GM12878 (cell line): ENCODE measurements at regions not wholly inside any gene's neighbourhood (a gene's known extent, or its start where the extent isn't known, plus 50 kb on each side); places are given as distances from the start of the nearest gene placed in this dataset.

Source experiments
- ATAC-seq: fragments of 200-7000 bp; cut with Tn5 transposase; 3 replicates; pipeline ENCODE4 v1.9.1; 2020; ENCODE audit warnings: mild to moderate bottlenecking, moderate library complexity
- BruUV-seq: library from RNA; stranded (reverse); fragments of 400-500 nt; replicated peaks from 2 replicates; lab custom pipeline; 2021; lab: Mats Ljungman, UMichigan
- CTCF ChIA-PET: fragments of 300-600 bp; sonication (Branson Sonifier 250); formaldehyde crosslinking; extraction: SDS; loops from one replicate; lab custom pipeline; 2021; ENCODE audit warnings: inconsistent platforms; lab: Yijun Ruan, JAX
- POLR2A ChIA-PET: fragments of 350-600 bp; formaldehyde crosslinking; extraction: SDS; loops from one replicate; lab custom pipeline; 2021; ENCODE audit warnings: inconsistent platforms; lab: Charles Lee
- RAD21 ChIA-PET: fragments of 300-600 bp; sonication (Branson Sonifier 250); formaldehyde crosslinking; loops from one replicate; lab custom pipeline; 2023; ENCODE audit warnings: antibody characterized with exemption; ENCODE audit not compliant: unreplicated experiment; lab: Charles Lee
- SMC1A ChIA-PET: fragments of 300-600 bp; sonication (Branson Sonifier 250); formaldehyde crosslinking; loops from one replicate; lab custom pipeline; 2023; ENCODE audit not compliant: unreplicated experiment, uncharacterized antibody; lab: Charles Lee
- DNase-seq: peaks from one replicate; pipeline ENCODE4 v3.0.0-alpha.2; 2011; ENCODE audit warnings: low read depth, low spot score
- FAIRE-seq: peaks from 3 replicates; lab custom pipeline; 2011; peaks lifted over from hg19 to GRCh38; lab: Jason Lieb, UNC
- H2AFZ ChIP-seq: 2 replicates; pipeline ENCODE4 v1.6.0; 2011; ENCODE audit warnings: low read depth, low read length, control low read depth; ENCODE audit not compliant: control insufficient read depth
- H3K27ac ChIP-seq: 2 replicates; pipeline ENCODE4 v1.5.1; 2011; ENCODE audit warnings: control low read depth; ENCODE audit not compliant: control insufficient read depth, insufficient read depth
- H3K27me3 ChIP-seq, 2 experiments: replicated peaks in 1 of 2; 2 replicates each; pipeline versions ENCODE4 v1.6.0 to v1.6.1; 2011; ENCODE audit warnings: low read length in 1 of 2; ENCODE audit not compliant: control insufficient read depth in 2 of 2, insufficient read depth in 2 of 2
- H3K36me3 ChIP-seq, 2 experiments: 2 replicates each; pipeline ENCODE4 v1.5.1; 2011; ENCODE audit warnings: low read length in 1 of 2; ENCODE audit not compliant: control insufficient read depth in 2 of 2, insufficient read depth in 2 of 2
- H3K4me1 ChIP-seq: 2 replicates; pipeline ENCODE4 v1.6.1; 2011; ENCODE audit warnings: mild to moderate bottlenecking, low read length, moderate library complexity, mixed read lengths; ENCODE audit not compliant: control insufficient read depth, insufficient read depth
- H3K4me2 ChIP-seq: 2 replicates; pipeline ENCODE4 v1.6.0; 2011; ENCODE audit warnings: control low read depth; ENCODE audit not compliant: control insufficient read depth, insufficient read depth
- H3K4me3 ChIP-seq: fragments of 200-600 bp; sonication (generic); 2 replicates; pipeline ENCODE4 v1.5.1; 2016
- H3K79me2 ChIP-seq: 2 replicates; pipeline ENCODE4 v1.6.0; 2011; ENCODE audit warnings: low read length; ENCODE audit not compliant: control insufficient read depth, insufficient read depth
- H3K9ac ChIP-seq: 2 replicates; pipeline ENCODE4 v1.8.0; 2011; ENCODE audit warnings: low read length, control low read depth, mixed read lengths; ENCODE audit not compliant: control insufficient read depth, insufficient read depth
- H3K9me3 ChIP-seq: replicated peaks from 3 replicates; pipeline ENCODE4 v1.5.1; 2011; ENCODE audit warnings: mild to moderate bottlenecking, low read length; ENCODE audit not compliant: control insufficient read depth, insufficient read depth
- H4K20me1 ChIP-seq: 2 replicates; pipeline ENCODE4 v1.6.0; 2011; ENCODE audit not compliant: control insufficient read depth, insufficient read depth
- ASH2L ChIP-seq: fragments of 300-600, 200-600 bp; sonication (generic); IDR thresholded peaks from 2 replicates; pipeline ENCODE4 v1.6.1; 2017; ENCODE audit warnings: low read depth, mild to moderate bottlenecking, borderline replicate concordance
- CEBPB ChIP-seq, 2 experiments: fragments of 150-350 bp in 1 of 2; IDR thresholded peaks; 2 replicates each; pipeline ENCODE4 v1.6.1; 2012 to 2014; ENCODE audit warnings: low read depth in 2 of 2, low read length in 2 of 2, borderline replicate concordance in 1 of 2, inconsistent platforms in 1 of 2
- CHD2 ChIP-seq: IDR thresholded peaks from 2 replicates; pipeline ENCODE4 v1.6.1; 2011; ENCODE audit warnings: low read depth, low read length, improper control_type of control experiment, borderline replicate concordance
- ELK1 ChIP-seq: IDR thresholded peaks from 2 replicates; pipeline ENCODE4 v1.6.1; 2012; ENCODE audit warnings: low read depth, low read length, improper control_type of control experiment
- EZH2 ChIP-seq: IDR thresholded peaks from 2 replicates; pipeline ENCODE4 v1.6.1; 2012; ENCODE audit warnings: low read depth, mild to moderate bottlenecking, control low read depth, inconsistent platforms, low read length, borderline replicate concordance; ENCODE audit not compliant: control insufficient read depth
- GABPA ChIP-seq: IDR thresholded peaks from 2 replicates; pipeline ENCODE4 v1.6.1; 2014; ENCODE audit warnings: antibody characterized with exemption, low read depth, mild to moderate bottlenecking, inconsistent platforms
- IRF4 ChIP-seq: IDR thresholded peaks from 2 replicates; pipeline ENCODE4 v1.6.1; 2011; ENCODE audit warnings: low read depth, low read length
- JUND ChIP-seq: IDR thresholded peaks from 2 replicates; pipeline ENCODE4 v1.6.1; 2012; ENCODE audit warnings: low read depth, mild to moderate bottlenecking, low read length, improper control_type of control experiment, moderate library complexity
- LARP7 ChIP-seq: fragments of 450-650 bp; IDR thresholded peaks from 2 replicates; pipeline ENCODE4 v1.6.1; 2017; ENCODE audit warnings: mild to moderate bottlenecking
- MXI1 ChIP-seq: fragments of 150-350 bp; IDR thresholded peaks from 2 replicates; pipeline ENCODE4 v1.6.1; 2011; ENCODE audit warnings: low read depth, mild to moderate bottlenecking, inconsistent platforms, low read length, improper control_type of control experiment
- MYB ChIP-seq: fragments of 150-350 bp; IDR thresholded peaks from 2 replicates; pipeline ENCODE4 v1.6.1; 2014; ENCODE audit warnings: mild to moderate bottlenecking, low read depth, low read length, borderline replicate concordance
- NBN ChIP-seq: fragments of 450-650 bp; IDR thresholded peaks from 2 replicates; pipeline ENCODE4 v1.6.1; 2016
- RAD51 ChIP-seq: fragments of 450-650 bp; IDR thresholded peaks from 2 replicates; pipeline ENCODE4 v1.6.1; 2016; ENCODE audit warnings: moderate library complexity, mild to moderate bottlenecking, inconsistent platforms
- RELA ChIP-seq: fragments of 450-650 bp; IDR thresholded peaks from 2 replicates; pipeline ENCODE4 v1.8.0; 2014; ENCODE audit warnings: borderline replicate concordance; ENCODE audit not compliant: partially characterized antibody
- SMARCA5 ChIP-seq: fragments of 450-650 bp; IDR thresholded peaks from 2 replicates; pipeline ENCODE4 v1.6.1; 2017; ENCODE audit warnings: mild to moderate bottlenecking
- TCF12 ChIP-seq: IDR thresholded peaks from 2 replicates; pipeline ENCODE4 v1.6.1; 2011; ENCODE audit warnings: low read depth, mild to moderate bottlenecking, low read length
- TCF3 ChIP-seq: IDR thresholded peaks from 2 replicates; pipeline ENCODE4 v1.6.1; 2012; ENCODE audit warnings: low read depth, mild to moderate bottlenecking, low read length, borderline replicate concordance; ENCODE audit not compliant: insufficient read depth
- ZNF384 ChIP-seq: IDR thresholded peaks from 2 replicates; pipeline ENCODE4 v1.6.1; 2012; ENCODE audit warnings: low read depth, mild to moderate bottlenecking, low read length, improper control_type of control experiment, borderline replicate concordance
- WGBS: methylation state at CpG from one replicate; pipeline ENCODE4 v1.1.6; 2016; ENCODE audit warnings: low lambda C conversion rate; ENCODE audit not compliant: insufficient replicate concordance, insufficient coverage; ENCODE audit errors: missing lambda C conversion rate; 5-methylcytosine and 5-hydroxymethylcytosine counted together
- in situ Hi-C: fragments of 300-500 bp; cut with MboI; formaldehyde crosslinking; loops from 9 replicates; pipeline ENCODE4 v1.14.3; 2018; ENCODE audit warnings: mixed read lengths
- intact Hi-C: fragments of 100-400 bp; cut with micrococcal nuclease; formaldehyde crosslinking; loops from one replicate; pipeline ENCODE4 v1.14.2; 2022; ENCODE audit not compliant: unreplicated experiment

GRCh38 chr1:2866422-2867086, 65.1 kb upstream of the TTC34 start:
- 41% methylated on average over 24 of the region's 26 CpGs for WGBS
- Histone ChIP-seq H3K4me1 (no peaks in the 10 kb centered on the region), H3K4me2 (no peak overlapping the region), H3K27me3 (no peaks in the 10 kb centered on the region), H3K27ac (no peak overlapping the region), H2AFZ (no peak overlapping the region), H3K9ac (no peak overlapping the region), H3K9me3 (peaks cover 2% of the 10 kb centered on the region; the same call in 1 of the 3 replicates), H4K20me1 (no peaks in the 10 kb centered on the region), H3K79me2 (no peaks in the 10 kb centered on the region), H3K4me3 (no peak overlapping the region), H3K36me3 (no peaks in the 10 kb centered on the region)
- FAIRE-seq (no peak), ATAC-seq (no peak), DNase-seq (no peak)
- TF ChIP-seq MXI1 (no peak), EZH2 (no peak), TCF3 (no peak), LARP7 (no peak), ZNF384 (no peak), CEBPB (IDR thresholded peaks at IDR 0.05; ENCODE audit: borderline replicate concordance in 1 of 2, low read depth in 2 of 2, low read length in 2 of 2) (no peak), ASH2L (no peak)
- ChIA-PET RAD21 (no interaction called here), POLR2A (no interaction called here), SMC1A (no interaction called here), CTCF (no interaction called here)
- intact Hi-C loops: no loop called here
- BruUV-seq: no TSS peak
- in situ Hi-C loops: no loop called here

- no peaks in the 10 kb centered on the region for H3K36me3 ChIP-seq
- no peaks in the 10 kb centered on the region for H3K27me3 ChIP-seq
- H4K20me1 ChIP-seq: no peaks in the 10 kb centered on the region
- H3K4me3 ChIP-seq: no peak overlapping the region
- CTCF ChIA-PET: no interaction called here
- no peaks in the 10 kb centered on the region for H3K79me2 ChIP-seq
- no peaks in the 10 kb centered on the region for H3K4me1 ChIP-seq
- H3K9ac ChIP-seq: no peak overlapping the region
- no peak overlapping the region for H3K4me2 ChIP-seq
- POLR2A ChIA-PET: no interaction called here
- TF ChIP-seq GABPA (no peak), MYB (no peak), CHD2 (no peak), NBN (no peak), LARP7 (no peak), JUND (no peak), SMARCA5 (no peak), IRF4 (no peak), RELA (no peak), ELK1 (no peak), RAD51 (no peak), TCF12 (no peak)
- H3K27ac ChIP-seq: no peak overlapping the region
- DNase-seq (no peak), ATAC-seq (no peak), FAIRE-seq (no peak)
- intact Hi-C loops (no loop called here), in situ Hi-C loops (no loop called here)
- 38% methylated on average over 11 of the region's 11 CpGs for WGBS
- RAD21 ChIA-PET: no interaction called here
- no peak overlapping the region for H2AFZ ChIP-seq
- no TSS peak for BruUV-seq
- peaks cover 2% of the 10 kb centered on the region; the same call in 1 of the 3 replicates for H3K9me3 ChIP-seq
- SMC1A ChIA-PET: no interaction called here
These were observed 65.6 kb upstream of the TTC34 start for GRCh38 chr1:2867087-2867425.
